BJ (cell line): ENCODE measurements at regions not wholly inside any gene's neighbourhood (a gene's known extent, or its start where the extent isn't known, plus 50 kb on each side); places are given as distances from the start of the nearest gene placed in this dataset.

Experiments
- CTCF ChIA-PET: fragments of 350-600 bp; formaldehyde crosslinking; extraction: SDS; loops from one replicate; lab custom pipeline; 2021; ENCODE audit warnings: antibody characterized with exemption, inconsistent platforms; lab: Yijun Ruan, JAX
- POLR2A ChIA-PET: fragments of 300-600 bp; sonication (Branson Sonifier 250); formaldehyde crosslinking; extraction: SDS; loops from one replicate; lab custom pipeline; 2021; ENCODE audit warnings: antibody characterized with exemption; lab: Charles Lee
- DNase-seq: peaks from one replicate; pipeline ENCODE4 v3.0.0-alpha.2; 2011; ENCODE audit warnings: low read depth
- H3K27me3 ChIP-seq: 2 replicates; pipeline ENCODE4 v1.6.0; 2011; ENCODE audit warnings: low read length; ENCODE audit not compliant: control insufficient read depth, insufficient read depth
- H3K36me3 ChIP-seq: 2 replicates; pipeline ENCODE4 v1.5.1; 2011; ENCODE audit warnings: low read length; ENCODE audit not compliant: control insufficient read depth, insufficient read depth
- H3K4me3 ChIP-seq: 2 replicates; pipeline ENCODE4 v1.5.1; 2011; ENCODE audit warnings: low read depth, mild to moderate bottlenecking, control low read depth, low read length
- CTCF ChIP-seq: IDR thresholded peaks from 2 replicates; pipeline ENCODE4 v1.5.1; 2011; ENCODE audit warnings: low read depth, mild to moderate bottlenecking, control low read depth, inconsistent platforms, low read length, moderate library complexity; ENCODE audit not compliant: insufficient read depth

GRCh38 chr11:35891096-35891495 is 52.8 kb upstream of the LDLRAD3 start:
- no peaks in the 10 kb centered on the region for H3K36me3 ChIP-seq
- ChIA-PET CTCF (interaction anchor here (1.3 kb wide), 1 partner anchor 10 kb away, joined by 4 read pairs; no protein-coding TSS in a partner anchor), POLR2A (no interaction called here)
- peaks cover 16% of the 10 kb centered on the region for H3K27me3 ChIP-seq
- no peak for DNase-seq
- no peak overlapping the region for H3K4me3 ChIP-seq
- TF ChIP-seq CTCF, result no peak

DNA sequence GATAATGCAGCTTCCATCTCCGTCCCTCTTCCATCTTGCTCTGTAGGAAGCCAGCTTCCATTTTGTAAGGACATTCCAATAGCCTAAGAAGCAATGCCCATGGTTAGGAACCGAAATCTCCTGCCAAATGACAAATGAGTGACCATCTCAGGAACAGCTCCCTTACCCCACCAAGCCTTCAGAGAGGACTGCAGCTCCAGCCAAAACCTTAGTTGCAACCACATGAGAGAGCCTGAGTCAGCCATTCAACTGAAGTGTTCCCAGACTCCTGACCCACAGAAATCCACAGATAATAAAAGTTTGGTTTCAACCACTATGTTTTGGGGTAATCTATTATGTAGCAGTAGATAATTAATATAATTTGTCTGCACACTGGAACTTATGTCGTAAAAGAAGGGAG is 51.7 kb upstream of the LDLRAD3 start:
- ChIA-PET CTCF (interaction anchor here (1.3 kb wide), 1 partner anchor 9 kb away, joined by 4 read pairs; no protein-coding TSS in a partner anchor), POLR2A (no interaction called here)
- Histone ChIP-seq H3K4me3 (no peak overlapping the region), H3K36me3 (no peaks in the 10 kb centered on the region), H3K27me3 (peaks cover 21% of the 10 kb centered on the region)
- DNase-seq, result no peak
- no peak for TF ChIP-seq CTCF

GRCh38 chr11:35893796-35894475 is 49.9 kb upstream of the LDLRAD3 start:
- ChIA-PET CTCF (no interaction called here), POLR2A (no interaction called here)
- Histone ChIP-seq H3K36me3 (no peaks in the 10 kb centered on the region), H3K27me3 (peaks cover 21% of the 10 kb centered on the region), H3K4me3 (no peak overlapping the region)
- TF ChIP-seq CTCF, result no peak
- DNase-seq, result peak; percentile 4
